ENCODE measurements at regions not wholly inside any gene's neighbourhood (a gene's known extent, or its start where the extent isn't known, plus 50 kb on each side); places are given as distances from the start of the nearest gene placed in this dataset.

GRCh38 chr15:88745065-88745464 is 58.2 kb upstream of the ACAN start:
- TF ChIP-seq EZH2phosphoT487 (IDR thresholded peaks at IDR 0.05; ENCODE audit: unreplicated experiment) (no peak), CTCF (conservative IDR thresholded peaks at IDR 0.05; ENCODE audit: low read depth in 2 of 2) (no peak)

All from GM23338 (cell line).